HG02981 (cell line): ENCODE measurements at regions not wholly inside any gene's neighbourhood (a gene's known extent, or its start where the extent isn't known, plus 50 kb on each side); places are given as distances from the start of the nearest gene placed in this dataset.
"Not testable (repeated sequence)": the region's sequence is repeated elsewhere in the genome, so short reads cannot be mapped to it uniquely, and the experiment has no call there.

Experiments
- ATAC-seq: cut with Tn5 transposase; IDR thresholded peaks from one replicate; pipeline ENCODE4 v1.9.1; 2021; ENCODE audit warnings: mild to moderate bottlenecking, moderate library complexity; ENCODE audit not compliant: unreplicated experiment

DNA sequence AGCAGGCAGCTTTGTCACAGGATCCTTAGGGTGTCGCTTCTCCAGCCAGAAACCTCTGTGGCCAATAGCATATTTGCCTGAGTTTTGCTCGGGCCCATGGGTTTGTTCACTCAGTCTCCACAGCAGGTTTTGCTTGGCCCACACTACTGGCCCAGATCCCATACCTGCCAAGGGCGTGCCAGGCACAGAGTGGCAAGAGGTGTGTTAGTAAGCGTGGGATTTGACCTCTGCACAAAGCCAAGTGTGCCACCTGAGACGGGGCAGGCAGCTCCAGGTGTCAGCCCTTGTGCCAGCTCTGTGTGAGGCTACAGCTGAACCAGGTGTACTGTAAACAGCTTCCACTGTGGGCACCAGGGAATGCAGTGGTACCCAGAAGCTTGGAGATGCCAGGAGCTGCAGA, 2003.0 kb downstream of the C4orf33 start:
- no peak for ATAC-seq

DNA sequence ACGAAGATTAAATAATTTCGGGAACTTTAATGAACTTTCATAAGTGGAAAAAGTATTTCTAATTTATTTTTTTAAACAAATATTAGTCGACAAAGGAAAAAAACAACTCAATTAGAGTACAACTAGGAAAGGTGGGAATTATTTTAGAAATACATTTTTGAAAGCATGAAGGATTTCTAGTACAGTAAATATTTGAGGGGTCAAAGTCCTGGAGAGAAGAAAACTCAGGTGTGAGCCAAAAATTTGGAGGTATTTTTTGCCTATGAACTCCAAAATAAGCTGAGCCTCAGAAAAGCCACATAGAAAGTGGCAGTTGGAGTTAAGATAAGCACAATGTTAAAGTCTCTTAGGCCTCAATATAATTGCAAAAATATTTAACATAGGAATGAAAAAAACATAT, 2017.3 kb downstream of the C4orf33 start:
- ATAC-seq: no peak

DNA sequence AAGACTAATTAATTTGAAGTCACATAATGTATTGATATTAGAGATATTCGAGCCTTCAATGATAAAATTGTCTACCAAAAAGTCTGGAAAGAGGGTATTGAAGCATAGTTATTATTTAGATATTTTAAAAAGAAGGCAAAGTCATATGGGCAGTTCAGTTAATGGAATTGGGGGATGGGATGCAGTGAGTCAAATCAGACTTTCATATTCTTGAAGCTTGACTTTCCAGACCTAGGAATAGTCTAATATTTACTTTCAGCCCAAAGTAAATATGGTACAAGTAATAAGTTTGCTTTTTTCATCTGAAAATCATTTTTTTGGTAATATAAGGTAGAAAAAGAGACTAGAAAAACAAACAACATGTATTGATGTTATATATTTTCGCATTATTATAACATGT, 2017.8 kb downstream of the C4orf33 start:
- no peak for ATAC-seq

DNA sequence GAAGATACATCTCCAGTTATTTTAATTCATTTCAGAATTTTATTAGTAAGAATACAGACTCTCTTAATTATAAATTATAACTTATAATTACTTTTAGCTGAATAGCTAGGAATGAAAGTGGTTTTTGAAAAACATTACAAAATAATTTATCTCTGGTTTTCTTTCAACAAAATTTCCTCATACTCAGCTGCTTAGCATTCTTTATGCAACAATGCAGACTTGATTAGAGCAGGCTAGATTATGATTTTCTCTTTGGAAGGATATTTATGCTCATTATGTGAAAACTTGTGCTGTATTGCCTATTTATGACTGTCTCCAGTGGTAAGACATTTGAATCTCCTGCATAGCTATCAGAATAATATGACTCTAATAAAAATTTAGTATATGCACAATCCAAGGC, 2023.7 kb downstream of the C4orf33 start:
- no peak for ATAC-seq

DNA sequence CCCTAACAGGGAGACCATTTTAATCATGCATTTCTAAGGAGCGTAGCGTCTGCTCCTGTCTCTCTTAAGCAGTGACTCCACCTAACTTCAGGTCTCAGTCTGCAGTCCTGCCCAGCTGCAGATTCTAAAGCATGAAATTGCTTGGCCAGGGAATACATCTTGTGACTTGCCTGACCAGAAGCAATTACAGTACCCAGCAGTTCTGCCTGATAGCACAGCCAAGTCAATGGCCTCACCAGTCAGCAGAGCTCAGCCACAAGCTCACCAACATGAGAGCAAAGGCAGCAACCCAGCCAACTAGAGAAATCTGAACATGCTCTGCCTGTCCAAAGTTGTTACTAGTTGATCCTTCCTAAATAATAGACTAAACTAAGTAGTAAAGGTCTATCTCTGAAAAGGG, 2011.9 kb upstream of the PCDH10 start:
- no peak for ATAC-seq

DNA sequence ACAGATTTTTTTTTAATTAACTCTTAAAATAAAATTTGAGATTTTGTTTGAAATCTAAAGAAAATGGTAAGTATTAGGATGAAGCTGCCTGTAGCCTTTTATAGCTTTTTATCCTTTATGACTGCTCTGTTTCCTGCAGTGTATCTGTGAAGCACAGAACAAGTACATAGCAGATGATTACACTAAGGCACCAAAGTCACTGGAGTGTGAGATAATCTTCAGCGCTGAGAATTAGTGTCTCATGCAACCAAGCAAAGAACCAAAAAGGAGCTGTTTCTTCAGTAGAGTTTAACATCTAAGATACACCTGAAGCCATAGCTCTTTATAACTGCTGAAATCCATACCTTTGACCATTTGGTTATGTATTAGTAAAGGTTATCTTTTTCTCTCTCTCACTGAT, 1989.8 kb upstream of the PCDH10 start:
- no peak for ATAC-seq

DNA sequence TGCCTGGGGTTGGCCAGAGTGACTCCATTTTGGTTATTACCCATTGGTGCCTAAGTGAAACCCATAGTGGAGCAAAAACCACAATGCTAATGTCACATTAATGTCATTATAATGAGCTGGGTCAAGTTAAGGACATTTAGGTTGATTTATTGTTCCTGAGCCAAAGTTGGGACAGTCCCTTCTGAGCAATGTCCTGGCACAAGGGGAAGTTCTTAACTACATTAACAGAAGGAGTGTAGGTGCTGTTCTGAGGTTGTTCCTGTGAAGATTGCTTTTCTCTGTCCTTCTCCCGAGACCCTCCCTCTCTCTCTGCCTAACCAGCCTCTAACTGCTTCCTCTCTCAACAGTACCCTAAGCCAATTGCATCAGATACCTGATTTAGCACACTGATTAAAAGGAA, 1956.8 kb upstream of the PCDH10 start:
- no peak for ATAC-seq

DNA sequence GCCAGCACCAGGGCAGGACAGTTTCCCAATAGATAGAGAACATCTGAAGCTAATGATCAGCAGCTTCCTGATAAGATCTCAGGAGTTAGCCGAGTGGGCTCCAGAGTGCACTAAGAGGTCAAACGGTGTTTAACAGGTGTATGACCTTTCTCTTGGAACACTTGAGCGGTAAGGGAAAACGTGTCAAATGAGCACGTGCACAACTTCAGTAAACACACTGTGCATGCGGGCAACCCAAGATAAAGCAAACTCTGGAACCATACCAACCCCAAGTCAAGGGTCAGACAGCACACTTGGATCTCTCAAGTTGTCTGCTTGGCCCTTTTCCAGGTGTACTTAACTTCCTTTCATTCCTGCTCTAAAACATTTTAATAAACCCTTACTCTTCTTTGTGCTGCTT, 1941.5 kb upstream of the PCDH10 start:
- ATAC-seq: no peak

DNA sequence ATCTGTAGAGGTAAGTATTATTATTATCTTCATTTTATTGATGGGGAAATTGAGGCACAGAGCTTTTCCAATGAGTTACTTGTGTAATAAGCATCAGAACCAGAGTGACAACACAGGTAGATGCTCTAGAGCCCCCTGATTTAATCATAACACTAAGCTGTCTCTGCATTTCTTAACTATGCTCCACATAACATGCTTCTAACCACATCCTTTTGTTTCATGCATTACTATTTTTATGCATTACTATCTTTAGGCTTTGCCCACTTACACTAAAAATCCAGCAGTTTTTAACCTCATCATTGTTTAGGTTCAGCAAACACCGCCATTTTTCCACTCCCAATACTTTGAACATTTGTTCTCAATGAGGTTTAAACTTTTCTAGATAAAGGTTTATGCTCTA, 1900.8 kb upstream of the PCDH10 start:
- ATAC-seq: no peak

DNA sequence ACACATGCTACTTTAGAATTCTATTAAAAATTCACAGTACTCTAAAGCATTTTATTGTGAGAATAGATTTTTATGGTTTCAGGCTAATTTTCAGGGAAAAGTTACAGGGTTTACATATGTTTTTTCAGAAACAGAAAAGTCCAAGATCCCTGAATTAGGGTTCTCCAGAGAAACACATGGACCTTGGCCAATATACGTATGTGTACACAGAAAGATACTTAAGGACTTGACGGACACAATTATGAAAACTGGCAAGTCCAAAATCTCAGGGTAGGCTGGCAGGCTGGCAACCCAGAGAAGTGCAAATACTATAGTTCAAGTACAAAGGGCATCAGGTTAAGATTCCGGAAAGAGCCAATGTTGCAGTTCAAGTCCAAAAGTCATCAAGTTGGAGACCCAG, 1897.8 kb upstream of the PCDH10 start:
- no peak for ATAC-seq

DNA sequence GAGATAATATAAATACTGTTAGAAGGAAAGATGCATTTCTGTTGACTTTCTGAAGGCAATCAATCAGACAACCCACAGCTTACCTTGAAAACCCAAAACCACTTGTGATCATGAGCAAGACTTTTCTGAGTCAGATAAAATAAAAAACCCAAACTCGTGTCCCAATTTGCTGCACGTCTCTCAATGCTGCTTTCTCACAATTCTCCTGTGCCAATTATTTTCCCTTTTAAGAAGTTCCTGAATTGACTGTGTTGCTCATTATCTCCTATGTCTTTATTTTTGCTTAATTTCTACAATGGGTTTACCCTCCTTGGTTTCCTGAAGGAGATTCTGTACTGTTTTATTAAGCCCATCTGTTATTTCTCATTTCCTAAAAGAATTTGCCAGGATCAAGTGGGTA, 1891.9 kb upstream of the PCDH10 start:
- ATAC-seq: no peak

DNA sequence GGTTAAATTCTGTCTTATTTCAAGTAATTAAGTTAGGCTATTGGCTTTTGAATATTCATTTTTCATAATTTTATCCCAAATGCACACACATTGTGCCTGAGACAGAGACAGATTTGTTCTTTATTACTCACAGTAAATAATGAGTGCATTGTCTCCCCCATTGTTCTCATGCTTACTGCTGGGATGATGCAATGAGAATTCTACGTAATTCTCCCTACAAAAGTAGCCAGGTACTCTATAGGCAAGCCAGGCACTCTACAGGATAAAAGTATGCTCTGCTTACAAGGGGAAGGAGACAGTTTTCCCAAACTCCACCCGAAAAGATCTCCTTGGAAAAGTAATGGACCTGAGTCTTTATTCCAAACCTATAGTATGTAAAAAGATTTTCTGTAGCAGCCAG, 1890.7 kb upstream of the PCDH10 start:
- no peak for ATAC-seq

DNA sequence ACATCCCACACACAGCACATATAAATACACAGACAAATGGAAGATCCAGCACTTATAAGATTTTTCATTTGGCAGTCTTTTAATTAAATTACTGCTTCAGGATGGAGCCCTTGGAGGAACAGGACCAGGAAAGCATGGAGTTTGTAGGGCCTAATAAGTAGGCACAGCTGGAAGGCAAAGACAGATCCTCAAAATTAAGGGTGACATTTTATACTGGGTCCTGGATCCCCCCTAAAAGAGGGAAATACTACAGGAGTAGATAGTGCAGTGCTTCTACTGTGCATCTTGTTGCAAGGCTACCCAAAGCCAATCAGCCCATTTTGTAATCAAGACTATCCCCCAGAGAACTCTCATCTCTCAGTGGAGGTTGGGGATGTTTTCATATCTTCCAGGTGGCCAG, 1860.7 kb upstream of the PCDH10 start:
- ATAC-seq: no peak

DNA sequence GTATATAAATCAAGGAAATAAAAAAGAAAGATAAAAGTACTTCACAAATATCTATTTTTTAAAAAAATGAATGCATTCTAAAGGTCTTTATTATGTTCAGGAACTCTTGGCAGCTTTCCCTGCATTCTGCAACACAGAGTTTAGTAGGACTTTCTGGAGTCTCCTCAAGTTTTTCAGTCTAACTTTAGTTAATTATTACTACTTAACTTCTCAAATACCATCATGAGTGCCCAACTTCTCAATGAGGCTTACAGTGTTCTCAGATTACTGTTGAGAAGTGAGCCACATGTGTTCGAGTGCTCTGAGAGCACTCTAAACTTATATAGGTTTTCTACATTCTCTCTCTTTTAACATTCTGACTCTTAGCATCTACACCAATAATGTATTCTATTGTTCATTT, 1852.9 kb upstream of the PCDH10 start:
- no peak for ATAC-seq

DNA sequence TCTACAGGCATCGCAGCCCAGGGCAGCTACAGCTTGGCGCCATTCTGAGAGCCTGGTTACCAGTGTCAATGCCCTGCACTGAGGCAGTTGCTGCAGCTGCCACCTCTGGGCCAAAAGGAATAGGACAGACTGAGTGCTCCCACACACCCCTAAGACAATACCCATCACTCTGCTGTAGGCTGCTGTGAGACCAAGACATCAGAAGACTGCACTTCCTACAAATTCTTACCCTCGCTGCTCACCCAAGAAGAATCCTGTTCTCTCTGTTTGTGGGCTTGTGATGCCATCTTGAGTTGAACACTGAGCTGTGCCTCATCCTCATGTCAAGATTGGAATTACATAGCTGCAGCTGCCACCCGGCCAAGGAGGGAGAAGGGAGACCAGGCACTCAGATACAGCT, 1847.0 kb upstream of the PCDH10 start:
- ATAC-seq: no peak

DNA sequence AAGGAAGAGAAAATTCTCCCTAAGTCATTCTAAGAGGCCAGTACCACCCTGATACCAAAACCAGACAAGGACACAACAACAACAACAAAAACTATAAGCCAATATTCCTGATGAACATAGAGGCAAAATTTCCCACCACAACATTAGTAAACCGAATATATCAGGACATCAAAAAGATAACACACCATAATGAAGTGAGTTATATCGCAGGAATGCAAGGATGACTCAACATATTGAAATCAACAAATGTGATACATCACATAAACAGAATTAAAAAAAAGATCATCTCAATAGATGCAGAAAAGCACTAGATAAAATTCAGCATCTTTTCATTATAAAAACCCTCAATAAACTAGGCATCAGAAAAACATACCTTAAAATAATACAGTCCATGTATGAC, 1844.4 kb upstream of the PCDH10 start:
- ATAC-seq: no peak

DNA sequence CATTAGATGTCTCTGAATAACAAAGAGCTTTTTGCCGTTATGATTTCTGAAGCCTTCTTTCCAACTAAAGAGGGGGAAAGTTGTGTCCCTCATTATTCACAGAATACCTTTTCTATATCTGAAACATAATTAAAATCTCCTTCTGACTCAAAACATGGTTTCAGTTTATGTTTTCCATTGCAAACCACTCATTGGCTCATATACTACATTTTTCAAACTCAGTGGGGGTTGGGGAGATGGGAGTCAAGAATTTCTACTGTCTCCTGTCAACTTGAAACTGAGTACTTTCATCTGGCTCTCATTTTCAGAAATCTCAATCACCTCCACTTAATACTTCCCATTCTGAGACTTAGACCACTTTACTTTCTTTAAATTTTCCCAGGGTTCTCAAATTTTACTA, 1839.5 kb upstream of the PCDH10 start:
- ATAC-seq: no peak

DNA sequence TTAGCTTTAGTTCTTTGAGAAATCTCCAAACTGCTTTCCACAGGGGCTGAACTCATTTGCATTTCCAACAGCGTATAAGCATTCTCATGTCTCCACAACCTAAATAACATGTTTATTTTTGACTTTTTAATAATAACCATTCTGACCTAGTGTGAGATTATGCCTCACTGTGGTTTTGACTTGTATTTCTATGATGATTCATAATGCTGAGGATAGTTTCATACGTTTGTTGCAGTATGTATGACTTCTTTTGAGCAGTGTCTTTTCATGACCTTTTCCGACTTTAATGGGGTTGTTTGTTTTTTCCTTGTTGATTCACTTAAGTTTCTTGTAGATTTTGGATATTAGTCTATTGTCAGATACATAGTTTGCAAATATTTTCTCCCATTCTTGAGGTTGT, 1833.0 kb upstream of the PCDH10 start:
- no peak for ATAC-seq

DNA sequence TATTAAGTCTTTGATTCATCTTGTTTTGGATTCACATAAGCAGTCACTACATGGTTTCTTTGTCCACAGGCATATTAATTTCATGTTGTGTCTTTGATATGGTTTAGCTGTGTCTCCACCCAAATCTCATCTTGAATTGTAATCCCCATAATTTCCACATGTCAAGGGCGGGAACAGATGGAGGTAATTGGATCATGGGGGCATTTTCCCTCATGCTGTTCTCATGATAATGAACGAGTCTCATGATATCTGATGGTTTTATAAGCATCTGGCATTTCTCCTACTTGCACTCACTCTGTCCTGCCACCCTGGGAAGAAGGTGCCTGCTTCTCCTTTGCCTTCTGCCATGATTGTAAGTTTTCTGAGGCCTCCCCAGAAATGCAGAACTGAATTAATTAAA, 1811.2 kb upstream of the PCDH10 start:
- ATAC-seq: no peak

DNA sequence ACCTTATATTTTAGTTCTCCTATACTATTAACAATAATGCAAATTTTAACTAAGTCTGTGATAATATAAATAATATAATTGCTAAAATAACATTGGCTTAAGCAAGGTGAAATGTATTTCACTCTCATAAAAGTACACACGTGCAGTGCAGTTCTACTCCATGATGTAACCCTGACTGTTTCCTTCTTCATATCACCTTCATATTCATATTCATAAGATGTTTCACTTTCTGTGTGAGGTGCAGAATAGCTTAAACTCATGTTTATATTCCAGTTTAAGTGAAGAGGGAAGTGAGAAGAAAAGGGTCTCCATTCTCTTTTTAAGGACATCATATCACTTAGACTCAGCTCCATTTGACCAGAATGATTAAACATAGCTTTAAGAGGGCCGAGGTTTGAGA, 1810.0 kb upstream of the PCDH10 start:
- no peak for ATAC-seq

DNA sequence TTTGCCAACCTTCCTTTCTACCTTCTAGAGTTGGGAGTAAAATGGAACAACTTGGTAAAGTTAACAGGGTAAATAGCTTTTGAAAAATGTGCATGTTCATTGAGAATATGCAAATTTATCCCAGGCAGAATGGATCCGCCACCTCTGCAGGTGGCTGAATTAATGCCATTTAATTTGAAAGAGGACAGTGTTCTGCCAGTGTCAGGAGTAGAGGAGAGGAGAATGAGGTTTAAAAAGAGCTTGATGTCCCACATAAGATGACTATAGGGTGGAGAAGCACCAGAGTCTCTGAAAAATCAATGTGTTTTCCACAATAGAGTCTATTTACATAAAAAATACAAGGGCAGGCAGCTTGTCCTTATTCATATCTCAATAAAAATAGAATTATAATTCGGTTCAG, 1804.3 kb upstream of the PCDH10 start:
- ATAC-seq: no peak

DNA sequence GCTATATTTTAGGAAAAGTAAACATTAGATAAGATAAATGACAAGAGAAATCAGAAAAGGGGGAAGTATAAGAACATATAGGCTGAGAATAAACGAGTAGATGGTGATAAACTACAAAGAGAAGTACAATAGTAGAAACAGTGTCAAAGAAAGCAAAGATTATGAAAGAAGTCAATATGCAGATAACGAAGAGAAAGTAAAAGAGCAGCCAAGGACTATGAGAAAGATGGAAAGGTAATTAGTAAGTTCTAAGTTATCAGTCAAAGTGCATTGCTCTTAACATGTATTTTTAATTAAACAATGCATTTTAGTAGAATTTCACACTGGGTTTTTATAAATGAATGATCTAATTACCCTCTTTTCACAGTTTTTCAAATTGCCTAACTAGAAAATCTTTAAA, 1801.3 kb upstream of the PCDH10 start:
- no peak for ATAC-seq

DNA sequence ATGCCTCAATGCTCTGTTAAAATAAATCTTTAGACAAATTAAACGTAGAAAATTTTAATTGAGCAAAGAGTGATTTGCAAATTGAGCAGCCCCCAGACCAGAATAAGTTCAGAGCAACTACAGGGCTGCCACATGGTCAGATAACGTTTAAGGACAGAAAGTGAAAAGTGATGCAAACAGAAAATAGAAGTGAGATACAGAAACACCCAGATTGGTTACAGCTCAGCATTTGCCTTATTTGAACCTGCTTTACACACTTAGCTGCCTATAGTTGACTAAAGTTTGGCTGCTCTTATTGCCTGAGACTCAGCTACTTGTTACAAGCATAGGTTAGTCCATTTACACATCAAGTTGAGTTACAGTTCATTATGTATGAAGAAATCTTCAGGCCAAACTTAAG, 1800.8 kb upstream of the PCDH10 start:
- ATAC-seq: peak; percentile 75

DNA sequence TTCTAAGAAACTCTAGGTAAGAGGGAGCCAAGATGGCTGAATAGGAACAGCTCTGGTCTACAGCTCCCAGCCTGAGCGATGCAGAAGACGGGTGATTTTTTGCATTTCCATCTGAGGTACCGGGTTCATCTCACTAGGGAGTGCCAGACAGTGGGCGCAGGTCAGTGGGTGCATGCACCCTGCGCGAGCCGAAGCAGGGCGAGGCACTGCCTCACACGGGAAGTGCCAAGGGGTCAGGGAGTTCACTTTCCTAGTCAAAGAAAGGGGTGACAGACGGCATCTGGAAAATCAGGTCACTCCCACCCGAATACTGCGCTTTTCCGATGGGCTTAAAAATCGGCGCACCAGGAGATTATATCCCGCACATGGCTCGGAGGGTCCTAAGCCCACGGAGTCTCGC, 1796.7 kb upstream of the PCDH10 start:
- ATAC-seq: not testable (repeated sequence)
